Endodermal cell (in vitro differentiated cells): ENCODE measurements at regions not wholly inside any gene's neighbourhood (a gene's known extent, or its start where the extent isn't known, plus 50 kb on each side); places are given as distances from the start of the nearest gene placed in this dataset.

Source experiments
- DNase-seq: peaks from one replicate; pipeline ENCODE4 v3.0.0-alpha.2; 2017
- H3K27ac ChIP-seq: 2 replicates; pipeline ENCODE4 v1.5.1; 2013; ENCODE audit warnings: mild to moderate bottlenecking, low read depth, low read length, moderate library complexity
- H3K27me3 ChIP-seq: 2 replicates; pipeline ENCODE4 v1.6.1; 2013; ENCODE audit warnings: mild to moderate bottlenecking, low read length, moderate library complexity; ENCODE audit not compliant: insufficient read depth, control insufficient read depth, poor library complexity, severe bottlenecking
- H3K36me3 ChIP-seq: 2 replicates; pipeline ENCODE4 v1.7.0; 2013; ENCODE audit warnings: mild to moderate bottlenecking, low read length, moderate library complexity; ENCODE audit not compliant: control insufficient read depth, insufficient read depth
- H3K4me1 ChIP-seq: one replicate; pipeline ENCODE4 v1.7.0; 2013; ENCODE audit warnings: low read length; ENCODE audit not compliant: control insufficient read depth, insufficient read depth
- H3K4me3 ChIP-seq: 2 replicates; pipeline ENCODE4 v1.5.1; 2013; ENCODE audit warnings: mild to moderate bottlenecking, low read length, moderate library complexity
- H3K9ac ChIP-seq: 2 replicates; pipeline ENCODE4 v1.6.1; 2013; ENCODE audit warnings: mild to moderate bottlenecking, low read length, moderate library complexity; ENCODE audit not compliant: poor library complexity, severe bottlenecking; ENCODE audit errors: extremely low read depth
- H3K9me3 ChIP-seq: 2 replicates; pipeline ENCODE4 v1.6.1; 2013; ENCODE audit warnings: mild to moderate bottlenecking, low read length, moderate library complexity; ENCODE audit not compliant: control insufficient read depth
- H3K27ac Mint-ChIP-seq: 2 replicates; pipeline ENCODE4 v1.8.0; 2020; ENCODE audit warnings: mixed read lengths
- H3K27me3 Mint-ChIP-seq: 2 replicates; pipeline ENCODE4 v1.8.0; 2021; ENCODE audit warnings: mild to moderate bottlenecking, mixed read lengths; ENCODE audit not compliant: insufficient read depth
- H3K36me3 Mint-ChIP-seq: 2 replicates; pipeline ENCODE4 v1.8.0; 2020; ENCODE audit warnings: low read depth, mixed read lengths
- H3K4me1 Mint-ChIP-seq: 2 replicates; pipeline ENCODE4 v1.8.0; 2020; ENCODE audit warnings: mixed read lengths
- H3K4me3 Mint-ChIP-seq: 2 replicates; pipeline ENCODE4 v1.8.0; 2020; ENCODE audit warnings: mild to moderate bottlenecking, moderate library complexity, mixed read lengths
- H3K9me3 Mint-ChIP-seq: 2 replicates; pipeline ENCODE4 v1.8.0; 2020; ENCODE audit warnings: mild to moderate bottlenecking, mixed read lengths
- CTCF ChIP-seq: fragments of 200-600 bp; sonication (generic); conservative IDR thresholded peaks from 2 replicates; pipeline ENCODE4 v1.5.0; 2021; ENCODE audit warnings: antibody characterized with exemption, mild to moderate bottlenecking
- WGBS, 2 experiments: methylation state at CpG; one replicate each; pipeline versions ENCODE4 v1.1.5 to v1.1.7; 2013; ENCODE audit warnings: missing lambda C conversion rate in 2 of 2, mixed read lengths in 1 of 2; ENCODE audit not compliant: insufficient coverage in 1 of 2, insufficient read length in 1 of 2; 5-methylcytosine and 5-hydroxymethylcytosine counted together

- Mint-ChIP-seq H3K27ac (no peak overlapping the region), H3K4me3 (no peak overlapping the region), H3K9me3 (no peaks in the 10 kb centered on the region), H3K36me3 (no peaks in the 10 kb centered on the region), H3K4me1 (peaks cover 9% of the 10 kb centered on the region), H3K27me3 (no peaks in the 10 kb centered on the region)
- Histone ChIP-seq H3K27me3 (no peaks in the 10 kb centered on the region), H3K9me3 (no peaks in the 10 kb centered on the region), H3K27ac (no peak overlapping the region), H3K36me3 (no peaks in the 10 kb centered on the region), H3K9ac (no peak overlapping the region), H3K4me1 (no peaks in the 10 kb centered on the region), H3K4me3 (no peak overlapping the region)
- 93 to 97% methylated on average over 1 to 2 of the region's 2 CpGs for WGBS, 2 experiments
- no peak for DNase-seq
- TF ChIP-seq CTCF = no peak
Measured at GRCh38 chr21:14768042-14768441, 221.9 kb upstream of the SAMSN1 start.

- WGBS, 2 experiments = 97 to 100% methylated on average over 1 to 2 of the region's 3 CpGs
- Histone ChIP-seq H3K4me1 (no peaks in the 10 kb centered on the region), H3K9me3 (no peaks in the 10 kb centered on the region), H3K9ac (no peak overlapping the region), H3K36me3 (no peaks in the 10 kb centered on the region), H3K4me3 (no peak overlapping the region), H3K27ac (no peak overlapping the region), H3K27me3 (no peaks in the 10 kb centered on the region)
- no peaks in the 10 kb centered on the region for H3K27me3 Mint-ChIP-seq
- H3K36me3 Mint-ChIP-seq = no peaks in the 10 kb centered on the region
- H3K4me1 Mint-ChIP-seq = peaks cover 9% of the 10 kb centered on the region
- no peak for DNase-seq
- no peak overlapping the region for H3K4me3 Mint-ChIP-seq
- TF ChIP-seq CTCF = no peak
- no peak overlapping the region for H3K27ac Mint-ChIP-seq
- no peaks in the 10 kb centered on the region for H3K9me3 Mint-ChIP-seq
Measured at GRCh38 chr21:14767192-14767852, 221.2 kb upstream of the SAMSN1 start.

- TF ChIP-seq CTCF = peak; percentile 42
- DNase-seq = peak; percentile 52
- no peaks in the 10 kb centered on the region for H3K36me3 Mint-ChIP-seq
- H3K4me1 ChIP-seq = no peaks in the 10 kb centered on the region
- WGBS, 2 experiments = 84 to 89% methylated on average over 4 to 5 of the region's 5 CpGs
- H3K4me1 Mint-ChIP-seq = peaks cover 3% of the 10 kb centered on the region
- no peak overlapping the region for H3K4me3 Mint-ChIP-seq
- no peak overlapping the region for H3K4me3 ChIP-seq
- H3K27me3 ChIP-seq = no peaks in the 10 kb centered on the region
- no peaks in the 10 kb centered on the region for H3K27me3 Mint-ChIP-seq
- no peak overlapping the region for H3K9ac ChIP-seq
- H3K27ac ChIP-seq = no peak overlapping the region
- no peaks in the 10 kb centered on the region for H3K9me3 Mint-ChIP-seq
- no peak overlapping the region for H3K27ac Mint-ChIP-seq
- no peaks in the 10 kb centered on the region for H3K9me3 ChIP-seq
- no peaks in the 10 kb centered on the region for H3K36me3 ChIP-seq
Measured at GRCh38 chr21:14766241-14766640, 220.1 kb upstream of the SAMSN1 start.
